HK-2 (cell line): ENCODE measurements at regions not wholly inside any gene's neighbourhood (a gene's known extent, or its start where the extent isn't known, plus 50 kb on each side); places are given as distances from the start of the nearest gene placed in this dataset.

Source experiments
- DNase-seq: peaks from one replicate; pipeline ENCODE4 v3.0.0-alpha.2; 2018; ENCODE audit not compliant: unreplicated experiment

DNA sequence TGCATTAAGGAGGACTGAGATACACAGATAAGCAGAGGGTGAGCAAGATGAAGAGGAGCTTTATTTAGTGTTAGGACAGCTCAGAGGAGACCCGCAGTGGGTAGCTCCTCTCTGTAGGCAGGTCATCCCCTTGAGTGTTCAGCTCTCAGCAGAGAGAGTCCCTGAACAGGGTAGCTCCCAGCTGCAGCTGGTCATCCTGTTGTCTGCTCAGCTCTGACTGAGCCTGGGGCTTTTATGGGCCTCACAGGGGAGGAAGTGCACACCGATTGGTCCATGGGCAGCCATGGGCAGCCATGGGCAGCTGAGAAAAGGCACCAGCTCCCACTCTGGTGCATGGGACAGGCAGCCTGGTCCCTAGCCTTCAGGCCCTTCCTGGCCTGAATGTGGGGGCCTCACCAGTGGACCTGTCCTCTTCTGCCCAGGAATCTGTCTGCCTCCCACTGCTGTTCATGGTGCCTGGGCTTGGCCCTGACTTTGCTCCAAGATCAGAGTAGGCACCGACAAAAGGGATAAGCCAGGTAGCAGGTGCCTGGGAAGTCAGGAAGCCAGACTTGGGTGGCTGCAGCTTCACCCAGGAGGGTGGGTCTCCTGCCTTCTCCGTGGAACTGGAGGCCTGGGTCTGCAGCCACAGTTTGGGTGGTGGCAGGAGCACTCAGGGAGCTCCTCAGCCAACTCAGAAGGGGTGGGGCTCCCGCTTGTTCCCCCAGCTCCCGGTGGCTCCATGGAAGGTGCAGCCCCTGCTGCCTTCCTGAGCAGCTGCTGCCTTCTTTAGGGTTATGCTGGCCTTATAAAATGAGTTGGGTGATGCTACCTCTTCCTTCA, 54.7 kb downstream of the MYEOV start:
- no peak for DNase-seq

- DNase-seq = no peak
Measured at GRCh38 chr11:69350040-69350439, 56.1 kb downstream of the MYEOV start.

- DNase-seq = no peak
Measured at GRCh38 chr11:69350596-69350995, 56.6 kb downstream of the MYEOV start.

DNA sequence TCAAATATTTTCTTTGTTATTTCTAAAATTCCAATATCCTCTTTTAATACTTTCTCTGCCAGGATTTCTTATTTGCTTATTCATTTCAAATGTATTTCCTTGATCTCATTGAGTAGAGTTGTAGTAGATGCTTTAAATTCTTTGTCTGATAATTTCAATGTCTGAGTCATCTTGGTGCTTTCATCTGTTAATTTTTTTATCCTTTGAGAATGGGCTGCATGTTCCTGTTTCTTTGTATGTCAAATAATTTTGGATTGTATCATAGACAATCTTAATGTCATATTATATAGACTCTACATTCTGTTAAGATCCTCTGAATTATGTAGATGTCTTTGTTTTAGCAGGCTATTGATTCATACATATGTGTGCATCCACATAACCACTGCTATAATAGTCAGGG, 57.5 kb downstream of the MYEOV start:
- no peak for DNase-seq

DNA sequence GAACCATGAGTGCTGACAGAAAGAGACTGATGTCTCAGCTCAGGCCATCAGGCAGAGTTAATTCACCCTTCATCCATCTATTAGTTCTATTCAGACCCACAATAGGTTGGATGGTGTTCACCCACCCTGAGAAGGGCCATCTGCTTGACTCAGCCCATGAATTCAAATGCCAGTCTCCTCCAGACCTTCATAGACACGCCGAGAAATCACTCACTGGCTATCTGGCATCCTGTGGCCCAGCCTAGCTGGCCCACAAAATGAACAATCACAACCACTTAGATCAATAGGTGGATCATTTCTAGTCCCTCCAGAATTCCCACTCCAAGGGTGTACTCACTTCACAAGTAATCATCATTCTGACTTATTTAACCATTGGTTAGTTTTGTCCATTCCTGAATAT, 58.2 kb downstream of the MYEOV start:
- DNase-seq = no peak

DNA sequence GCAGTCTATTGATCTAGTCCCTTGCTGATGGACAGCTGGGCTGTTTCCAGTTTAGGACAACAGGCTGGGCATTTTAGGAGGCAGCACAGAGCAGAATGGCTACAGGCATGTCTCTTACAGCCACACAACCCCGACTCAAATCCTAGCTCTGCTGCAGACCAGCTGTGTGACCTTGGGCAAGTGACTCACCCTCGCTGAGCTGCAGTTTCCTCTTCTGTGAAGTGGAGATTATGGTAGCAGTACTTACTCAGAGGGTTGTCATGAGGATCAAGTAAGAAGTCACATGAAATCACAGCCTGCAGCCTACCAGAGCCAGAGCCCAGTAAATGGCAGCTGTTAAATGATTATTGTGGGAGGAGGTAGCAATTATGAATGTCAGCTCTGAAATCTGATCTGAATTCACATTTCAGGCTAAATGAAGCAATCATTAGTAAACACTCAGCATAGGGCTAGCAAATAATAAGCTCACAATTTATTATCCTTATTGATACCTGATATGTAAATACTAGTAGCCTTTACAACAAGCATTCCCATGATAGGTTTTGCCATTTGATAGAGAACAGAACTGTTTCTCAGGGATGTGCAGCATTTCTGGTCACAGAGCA, 58.9 kb downstream of the MYEOV start:
- DNase-seq = peak; percentile 41

- no peak for DNase-seq
Measured at GRCh38 chr11:69353696-69354544, 60.0 kb downstream of the MYEOV start.

- DNase-seq = no peak
Measured at GRCh38 chr11:69354545-69354897, 60.6 kb downstream of the MYEOV start.

DNA sequence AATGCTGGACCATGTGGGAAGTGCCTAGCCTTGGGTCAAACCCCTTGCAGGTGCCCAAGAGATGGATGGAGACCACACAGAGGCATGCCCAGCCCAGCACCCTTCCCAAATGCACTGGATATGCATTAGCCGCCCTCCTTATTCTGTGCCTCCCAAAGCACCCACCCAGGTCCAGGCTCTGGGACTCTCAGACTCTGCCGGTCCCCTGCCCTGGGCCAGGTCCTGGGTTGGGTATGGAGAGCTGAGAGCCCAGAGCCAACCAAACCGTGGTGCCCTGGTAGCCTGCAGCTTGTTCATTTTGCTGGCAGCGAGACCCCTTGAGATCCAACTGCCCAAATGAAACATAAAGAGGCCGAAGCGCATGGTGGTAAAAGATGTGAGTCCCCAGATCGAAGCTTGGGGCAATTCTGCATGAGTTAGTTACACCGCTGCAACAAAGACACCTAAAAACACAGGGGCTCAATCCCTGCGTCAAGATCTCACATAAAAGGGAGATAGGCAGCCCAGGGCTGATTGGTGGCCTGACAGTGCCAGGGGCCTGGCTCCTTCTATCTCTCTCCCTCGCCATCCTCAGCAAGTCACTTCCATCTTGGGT, 61.5 kb downstream of the MYEOV start:
- no peak for DNase-seq

GRCh38 chr11:69355959-69356702, 62.2 kb downstream of the MYEOV start:
- DNase-seq = no peak

DNA sequence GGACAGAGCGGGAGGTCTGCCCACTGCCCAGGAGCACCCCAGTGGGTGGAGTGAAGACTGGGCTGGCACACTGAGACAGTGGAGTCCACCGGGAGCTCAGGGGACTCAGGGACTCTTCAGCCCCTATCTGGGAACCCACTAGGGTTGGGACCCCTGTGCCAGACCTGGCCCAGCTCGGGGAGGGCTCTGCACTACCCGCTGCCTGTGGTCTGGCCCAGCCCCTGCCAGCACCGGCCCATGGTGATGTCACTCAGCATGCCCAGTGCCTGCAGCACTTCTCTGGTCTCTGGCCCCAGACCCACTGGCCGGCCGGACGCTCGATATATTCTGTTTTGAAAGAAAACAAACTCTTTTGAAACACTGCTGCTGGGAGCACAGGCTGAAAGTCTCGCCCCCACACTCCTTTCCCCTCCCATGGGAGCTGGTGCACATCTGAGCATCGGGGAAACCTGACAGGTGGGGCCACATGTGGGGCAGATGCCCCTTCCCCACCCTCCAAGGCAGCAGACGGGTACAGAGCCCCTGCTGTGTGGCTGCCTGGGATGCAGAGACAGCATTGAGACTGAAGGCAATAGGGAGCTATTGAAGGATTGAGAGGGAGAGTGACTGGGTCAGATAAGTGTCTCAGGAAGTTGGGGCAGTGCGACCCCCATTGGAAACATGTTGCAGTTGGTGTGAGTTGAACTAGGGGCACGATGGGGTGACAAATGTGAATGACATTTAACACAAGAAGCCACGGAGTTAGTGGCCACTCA, 62.9 kb downstream of the MYEOV start:
- no peak for DNase-seq

DNA sequence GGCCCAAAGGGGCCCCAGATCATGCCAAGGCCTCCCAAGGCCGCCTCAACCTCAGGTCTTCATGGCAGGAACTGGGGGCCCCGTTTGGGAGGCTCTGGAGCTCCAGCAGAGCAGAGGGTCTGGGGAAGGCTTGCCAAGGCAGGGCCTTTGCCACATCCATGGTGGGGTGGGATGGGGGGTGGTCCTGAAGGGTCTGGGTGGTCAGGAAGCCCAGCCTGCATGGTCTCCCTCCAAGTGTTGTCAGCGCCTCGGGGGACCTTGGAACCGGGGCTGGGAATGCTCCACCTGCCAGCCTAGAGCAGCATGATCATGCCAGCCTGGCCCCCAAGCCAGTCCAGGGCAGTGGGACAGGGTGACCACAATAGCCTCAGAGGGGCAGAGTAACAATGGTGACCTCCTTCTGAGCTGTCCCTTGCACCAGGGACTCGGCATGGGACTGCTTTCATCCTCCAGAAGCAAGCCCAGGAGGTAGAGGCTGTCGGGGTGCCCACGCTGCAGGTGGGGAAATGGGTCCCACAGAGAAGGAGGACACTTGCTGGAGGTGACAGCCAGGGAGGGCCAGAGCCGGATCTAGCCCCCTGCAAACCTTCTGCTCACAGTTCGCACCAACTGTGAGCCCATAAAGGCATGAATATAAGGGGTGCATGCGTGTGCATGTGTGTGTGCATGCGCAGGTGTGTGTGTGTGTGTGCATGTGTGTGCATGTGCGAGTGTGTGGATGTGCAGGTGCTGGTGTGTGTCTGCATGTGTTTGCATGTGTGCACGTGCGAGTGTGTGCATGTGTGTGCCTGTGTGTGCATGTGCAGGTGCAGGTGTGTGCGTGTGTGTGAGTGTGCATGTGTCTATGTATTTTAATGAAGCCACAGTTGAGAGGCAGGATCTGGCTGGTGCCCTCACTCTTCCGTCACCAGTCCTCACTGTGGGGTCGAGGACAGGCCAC, 63.8 kb downstream of the MYEOV start:
- no peak for DNase-seq

DNA sequence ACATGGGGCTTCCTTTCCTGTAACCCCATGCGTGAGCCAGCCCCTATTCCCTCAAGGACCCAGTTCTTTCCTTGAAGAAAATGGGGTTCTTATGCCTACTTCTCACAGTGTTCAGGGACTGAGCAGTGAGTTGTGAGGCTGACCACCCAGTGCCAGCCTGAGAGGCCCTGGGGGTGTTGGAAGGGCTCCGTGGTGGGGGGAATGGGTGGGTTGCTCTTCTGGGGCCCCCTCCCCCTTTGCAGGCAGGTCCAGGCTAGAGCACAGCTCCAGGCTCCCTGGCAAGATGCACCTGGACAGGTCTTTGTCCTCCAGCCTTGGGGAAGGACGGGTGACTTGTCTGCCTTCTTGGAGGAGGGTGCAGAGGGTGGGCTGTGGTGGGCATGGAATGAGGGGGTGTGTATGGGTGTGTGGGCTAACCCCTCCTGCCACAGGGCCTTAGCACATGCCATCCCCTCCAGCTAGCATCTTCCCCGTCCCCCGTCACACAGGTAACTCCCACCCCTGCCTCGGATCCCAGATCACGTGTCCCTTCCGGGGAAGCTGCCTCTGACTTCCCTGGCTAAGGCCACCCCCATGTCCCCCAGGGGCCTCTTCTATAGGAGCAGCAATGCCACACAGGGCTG, 64.6 kb downstream of the MYEOV start:
- no peak for DNase-seq

DNA sequence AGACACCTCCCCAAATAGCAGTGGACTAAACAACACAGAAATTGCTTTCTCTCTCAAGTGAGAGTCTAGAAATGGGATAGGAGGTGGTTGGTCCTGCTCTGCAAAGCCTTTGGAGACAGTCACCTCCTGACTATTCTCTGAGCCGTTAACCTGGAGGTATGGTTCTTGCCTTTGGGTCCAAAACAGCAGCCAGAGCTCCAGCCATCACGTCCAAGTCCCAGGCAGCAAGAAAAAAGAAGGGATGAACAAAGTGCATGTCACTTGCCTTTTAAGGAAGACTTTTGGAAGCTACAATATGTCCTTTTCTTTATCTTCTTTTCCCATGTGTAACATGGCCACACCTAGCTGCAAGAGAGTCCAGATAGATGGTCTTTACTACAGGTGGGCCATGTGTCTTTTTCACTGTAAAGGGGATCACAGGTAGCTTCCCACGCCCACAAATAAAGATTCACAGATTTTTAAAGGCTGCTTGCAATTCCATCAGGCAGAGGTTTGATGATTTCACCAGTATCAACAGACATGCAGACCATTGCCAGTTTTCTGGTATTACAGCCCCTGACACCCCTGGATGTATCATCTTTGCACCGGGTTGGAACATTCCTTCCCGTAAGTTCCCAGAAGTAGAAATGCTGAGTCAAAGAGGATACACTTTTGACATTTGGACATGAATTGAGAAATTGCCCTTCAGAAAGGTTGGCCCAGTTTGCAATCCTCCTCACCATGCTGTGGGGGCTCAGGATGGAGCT, 66.0 kb downstream of the MYEOV start:
- DNase-seq = no peak

GRCh38 chr11:69360606-69361005, 66.7 kb downstream of the MYEOV start:
- no peak for DNase-seq

DNA sequence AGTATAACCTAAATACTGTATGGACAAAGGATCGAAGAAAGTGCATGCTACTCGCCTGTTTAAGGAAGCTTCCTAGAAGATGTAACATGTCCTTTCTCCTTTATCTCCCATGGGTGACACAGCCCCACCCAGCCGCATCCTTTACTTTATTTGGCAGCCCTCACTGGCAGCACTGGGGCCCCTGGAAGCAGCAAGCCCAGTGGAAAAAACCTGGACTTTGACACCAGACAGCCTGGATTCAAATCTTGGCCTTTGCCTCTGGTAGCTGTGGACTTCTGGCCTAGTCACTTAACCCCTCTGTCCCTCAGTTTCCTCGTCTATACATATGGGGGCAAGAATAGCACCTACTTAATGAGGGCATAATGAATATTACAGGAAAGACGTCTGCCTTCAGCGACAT, 67.1 kb downstream of the MYEOV start:
- DNase-seq = no peak

GRCh38 chr11:69361466-69361865, 67.5 kb downstream of the MYEOV start:
- no peak for DNase-seq

DNA sequence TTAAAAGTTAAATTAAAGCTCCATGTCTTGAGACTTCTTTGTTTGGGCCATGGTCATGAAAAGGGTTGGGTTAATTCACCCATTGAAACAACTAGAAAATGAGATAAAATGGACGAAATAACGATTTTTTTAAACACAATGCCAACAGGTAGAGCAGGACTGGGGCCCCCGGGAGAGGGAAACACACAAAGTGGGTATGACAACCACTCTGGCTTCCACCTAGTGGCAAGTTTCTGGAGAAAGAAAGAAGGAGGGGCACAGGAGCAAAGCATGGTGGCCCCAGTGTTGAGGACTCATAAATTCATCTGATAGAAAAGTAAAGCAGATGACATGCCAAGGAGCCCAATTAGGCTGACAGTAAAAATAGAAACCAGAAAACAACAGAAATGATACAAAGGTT, 68.4 kb downstream of the MYEOV start:
- no peak for DNase-seq

GRCh38 chr11:69364921-69365320, 71.0 kb downstream of the MYEOV start:
- no peak for DNase-seq
